ENCODE measurements at regions not wholly inside any gene's neighbourhood (a gene's known extent, or its start where the extent isn't known, plus 50 kb on each side); places are given as distances from the start of the nearest gene placed in this dataset.

GRCh38 chr14:85444635-85445034, 85.3 kb upstream of the FLRT2 start:
- DNase-seq (ENCODE audit: low read depth in 2 of 2) = no peak

- DNase-seq (ENCODE audit: low read depth in 2 of 2) = no peak
Measured at GRCh38 chr14:85445151-85445795, 84.7 kb upstream of the FLRT2 start.

GRCh38 chr14:85447883-85448282, 82.1 kb upstream of the FLRT2 start:
- no peak for DNase-seq (ENCODE audit: low read depth in 2 of 2)

GRCh38 chr14:85451421-85451820, 78.5 kb upstream of the FLRT2 start:
- DNase-seq (ENCODE audit: low read depth in 2 of 2) = no peak

GRCh38 chr14:85453401-85454225, 76.3 kb upstream of the FLRT2 start:
- no peak for DNase-seq (ENCODE audit: low read depth in 2 of 2)

- DNase-seq (ENCODE audit: low read depth in 2 of 2) = no peak
Measured at GRCh38 chr14:85454226-85454813, 75.6 kb upstream of the FLRT2 start.

GRCh38 chr14:85459361-85460000, 70.5 kb upstream of the FLRT2 start:
- no peak for DNase-seq (ENCODE audit: low read depth in 2 of 2)

- DNase-seq (ENCODE audit: low read depth in 2 of 2) = no peak
Measured at GRCh38 chr14:85461432-85462133, 68.4 kb upstream of the FLRT2 start.

GRCh38 chr14:85463512-85463911, 66.4 kb upstream of the FLRT2 start:
- no peak for DNase-seq (ENCODE audit: low read depth in 2 of 2)

GRCh38 chr14:85464135-85464895, 65.6 kb upstream of the FLRT2 start:
- DNase-seq (ENCODE audit: low read depth in 2 of 2) = no peak

GRCh38 chr14:85466678-85467077, 63.3 kb upstream of the FLRT2 start:
- no peak for DNase-seq (ENCODE audit: low read depth in 2 of 2)

GRCh38 chr14:85468816-85469215, 61.1 kb upstream of the FLRT2 start:
- DNase-seq (ENCODE audit: low read depth in 2 of 2) = no peak

GRCh38 chr14:85471156-85471555, 58.8 kb upstream of the FLRT2 start:
- peak; percentile 71 to 72 for DNase-seq (ENCODE audit: low read depth in 2 of 2)

GRCh38 chr14:85471744-85472143, 58.2 kb upstream of the FLRT2 start:
- DNase-seq (ENCODE audit: low read depth in 2 of 2) = peak; percentile 67 to 71

- DNase-seq (ENCODE audit: low read depth in 2 of 2) = no peak
Measured at GRCh38 chr14:85474431-85474830, 55.5 kb upstream of the FLRT2 start.

GRCh38 chr14:85475113-85475512, 54.8 kb upstream of the FLRT2 start:
- no peak for DNase-seq (ENCODE audit: low read depth in 2 of 2)

- DNase-seq (ENCODE audit: low read depth in 2 of 2) = no peak
Measured at GRCh38 chr14:85479306-85479705, 50.6 kb upstream of the FLRT2 start.

GRCh38 chr14:85479771-85480170, 50.2 kb upstream of the FLRT2 start:
- DNase-seq (ENCODE audit: low read depth in 2 of 2) = no peak

Data from fibroblast of skin of left biceps (primary cell).